ENCODE measurements at regions not wholly inside any gene's neighbourhood (a gene's known extent, or its start where the extent isn't known, plus 50 kb on each side); places are given as distances from the start of the nearest gene placed in this dataset.

DNA sequence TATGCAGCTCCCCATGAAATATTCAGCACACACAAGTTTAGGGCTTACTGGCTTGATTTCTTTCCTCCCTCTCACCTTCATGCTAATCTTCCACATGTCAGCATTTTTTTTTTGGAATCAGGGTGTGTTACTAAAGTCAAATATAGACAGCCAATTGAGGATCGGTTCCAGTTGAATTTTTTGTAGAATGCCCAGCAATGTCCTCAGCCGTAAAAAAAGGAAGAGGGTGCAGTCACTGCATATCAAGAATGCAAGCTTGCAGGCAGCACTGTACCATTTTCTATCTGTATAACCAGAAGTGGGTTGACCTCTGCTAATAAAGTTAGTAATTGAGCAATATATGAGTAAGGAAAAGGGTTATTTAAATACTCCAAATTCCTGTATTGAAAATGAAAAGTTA, 51.4 kb upstream of the CHMP2B start:
- DNase-seq, result no peak

DNA sequence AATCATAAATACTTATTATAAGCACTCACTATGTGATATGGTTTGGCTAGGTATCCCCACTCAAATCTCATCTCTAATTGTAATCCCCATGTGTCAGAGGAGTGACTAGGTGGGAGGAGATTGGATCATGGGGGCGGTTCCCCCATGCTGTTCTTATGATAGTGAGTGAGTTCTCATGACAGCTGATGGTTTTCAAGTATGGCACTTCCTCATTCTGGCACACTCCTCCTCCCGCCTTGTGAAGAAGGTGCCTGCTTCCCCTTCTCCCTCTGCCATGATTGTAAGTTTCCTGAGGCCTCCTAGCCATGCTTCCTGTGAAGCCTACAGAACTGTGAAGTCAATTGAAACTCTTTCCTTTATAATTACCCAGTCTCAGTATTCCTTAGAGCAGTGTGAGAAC, 53.3 kb upstream of the CHMP2B start:
- DNase-seq, result no peak

DNA sequence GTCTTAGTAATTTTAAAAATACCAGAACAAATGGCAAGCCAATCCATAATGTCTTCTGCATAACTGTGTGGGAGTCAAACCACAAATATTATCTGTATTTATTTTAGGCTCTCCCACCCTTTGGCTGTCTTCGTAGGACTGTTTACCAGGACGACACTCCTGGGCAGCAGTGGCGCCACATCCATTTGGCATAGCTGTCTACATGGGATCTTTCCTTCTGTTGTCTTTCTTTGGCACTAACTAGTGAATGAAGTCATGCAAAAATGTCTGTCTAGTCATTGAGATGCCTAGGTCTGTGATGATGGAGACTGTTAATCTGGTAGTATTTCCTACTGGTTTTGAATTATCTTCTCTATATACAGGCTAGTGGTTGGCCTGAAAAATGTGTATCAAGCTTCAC, 54.0 kb upstream of the CHMP2B start:
- DNase-seq, result no peak

DNA sequence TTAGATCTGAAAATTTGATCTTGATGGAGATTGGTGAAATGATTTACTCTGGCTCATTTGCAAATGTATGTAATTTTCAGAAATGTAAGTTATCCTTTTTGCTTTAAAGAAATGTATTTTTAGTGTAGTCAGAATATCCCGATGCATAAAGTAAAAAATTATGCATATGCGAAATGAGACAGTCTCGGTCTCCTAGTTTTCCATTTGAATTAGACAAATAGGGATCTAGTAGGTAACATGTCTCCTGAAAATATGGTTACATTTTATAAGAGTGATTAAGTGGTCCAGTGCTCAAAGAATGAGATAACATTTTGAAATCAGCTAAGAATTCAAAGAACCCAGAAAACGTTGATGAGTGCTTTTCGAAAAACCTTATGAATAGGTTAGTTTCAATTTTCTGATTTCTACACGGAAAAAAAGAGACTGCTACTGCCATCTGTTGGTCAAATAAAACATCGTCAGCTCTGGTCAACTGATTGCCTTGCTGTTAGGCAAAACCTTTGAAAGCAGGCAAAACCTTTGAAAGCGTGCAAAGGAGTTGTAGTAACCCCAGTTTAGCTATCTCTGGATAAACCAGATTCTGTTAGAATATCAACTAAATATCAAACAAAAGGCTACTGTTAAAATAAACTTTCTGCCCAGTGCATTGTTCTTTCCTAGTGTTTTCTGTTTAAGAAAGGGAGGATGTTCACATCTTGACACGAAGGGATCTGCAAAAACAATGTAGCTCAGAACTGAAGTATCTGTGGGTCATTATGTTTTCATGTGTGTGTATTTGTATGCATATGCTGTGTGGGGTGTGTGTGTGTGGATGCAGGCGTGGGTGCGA, 59.3 kb upstream of the CHMP2B start:
- DNase-seq, result peak in 15 of 56 donors; percentile 0 to 79 (median 12)

DNA sequence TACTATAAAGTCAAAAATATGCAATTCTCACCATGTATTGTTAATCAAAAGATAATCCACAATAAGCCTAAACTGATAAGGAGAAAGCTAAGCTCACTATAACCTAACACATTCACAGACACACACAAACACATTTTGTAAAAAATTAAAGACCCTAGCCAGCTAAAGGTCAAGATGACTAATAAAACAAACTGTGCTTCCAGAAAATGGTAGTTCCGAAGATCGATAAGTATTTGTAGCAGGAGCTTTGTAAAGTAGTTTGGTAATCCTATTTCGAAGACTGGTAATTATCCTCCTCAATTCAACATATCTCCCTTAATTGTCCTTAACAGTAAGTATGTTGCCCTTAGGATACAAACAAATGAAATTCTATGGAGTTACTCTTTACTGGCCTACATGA, 62.9 kb upstream of the CHMP2B start:
- DNase-seq, result no peak

DNA sequence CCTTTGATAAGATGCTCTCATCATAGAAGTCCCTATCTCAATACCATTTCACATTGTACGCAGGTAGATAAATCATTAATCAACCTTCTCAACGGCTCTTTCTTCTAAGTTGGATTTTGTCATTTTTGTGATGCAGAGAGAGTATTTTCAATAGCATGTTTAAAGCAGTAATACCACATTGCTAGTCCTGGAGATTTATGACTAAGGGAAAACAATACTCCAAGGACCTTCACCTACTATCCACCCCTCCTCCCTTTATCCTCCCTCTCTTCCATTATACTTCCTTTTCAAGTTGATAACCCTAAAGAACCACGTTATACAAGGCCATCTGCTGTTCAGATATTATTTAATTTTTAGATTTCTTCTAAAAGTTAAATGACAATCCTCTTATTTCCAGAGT, 65.3 kb upstream of the CHMP2B start:
- no peak for DNase-seq

DNA sequence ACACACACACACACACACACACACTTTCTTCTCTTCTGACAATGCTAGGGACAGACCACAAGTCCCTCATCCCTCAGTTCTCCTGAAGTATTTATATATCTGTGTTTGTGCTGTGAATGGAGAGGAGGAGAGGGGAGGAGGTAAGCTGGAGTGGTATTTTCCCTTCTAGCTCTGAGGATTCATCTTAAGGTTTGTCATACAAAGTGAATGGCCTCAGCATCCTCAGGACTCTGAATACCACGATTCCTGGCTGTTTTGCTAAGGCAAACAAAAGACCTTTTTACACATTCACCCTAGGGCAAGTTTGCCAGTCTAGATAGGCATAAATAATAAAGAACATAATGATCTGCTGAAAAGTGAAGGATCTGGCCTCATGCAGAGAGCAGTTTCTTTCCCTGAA, 65.7 kb upstream of the CHMP2B start:
- DNase-seq, result no peak

DNA sequence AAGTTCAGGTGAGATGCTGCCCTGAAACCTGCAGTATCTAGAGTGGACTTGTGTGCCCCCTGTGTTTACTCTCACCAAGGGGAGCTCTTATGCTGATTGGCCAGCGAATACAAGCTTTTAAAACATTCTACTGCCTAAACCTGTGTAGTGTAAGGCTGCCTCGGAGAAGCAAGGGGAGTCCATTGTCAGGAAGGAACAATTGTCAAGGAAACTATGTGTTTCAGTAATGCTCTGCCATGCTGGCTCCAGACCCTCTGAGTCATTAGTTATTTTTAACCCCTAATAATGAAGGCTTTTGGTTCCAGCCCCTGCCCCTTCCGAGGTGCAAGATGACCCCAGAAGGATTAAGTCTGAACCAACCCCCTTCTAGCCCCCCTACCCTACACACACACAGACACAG, 66.1 kb upstream of the CHMP2B start:
- no peak for DNase-seq

DNA sequence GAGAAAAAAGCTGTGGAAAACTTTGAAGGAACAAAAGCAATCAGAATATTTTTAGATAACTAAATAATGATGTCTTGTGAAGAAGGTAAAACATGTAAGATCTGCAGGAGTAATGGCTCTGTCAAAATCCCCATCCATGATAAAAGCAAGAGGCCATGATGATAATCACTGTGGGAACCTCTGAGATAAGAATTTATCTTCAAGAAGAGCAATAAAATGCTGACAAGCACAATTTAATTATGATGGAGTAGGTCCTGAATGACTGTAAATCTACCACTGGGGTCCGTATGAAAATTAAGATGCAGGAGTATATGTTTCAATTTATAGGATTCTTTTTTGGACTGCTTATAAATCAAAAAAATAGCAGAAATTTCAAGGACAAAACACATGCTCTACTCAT, 68.3 kb upstream of the CHMP2B start:
- no peak for DNase-seq

DNA sequence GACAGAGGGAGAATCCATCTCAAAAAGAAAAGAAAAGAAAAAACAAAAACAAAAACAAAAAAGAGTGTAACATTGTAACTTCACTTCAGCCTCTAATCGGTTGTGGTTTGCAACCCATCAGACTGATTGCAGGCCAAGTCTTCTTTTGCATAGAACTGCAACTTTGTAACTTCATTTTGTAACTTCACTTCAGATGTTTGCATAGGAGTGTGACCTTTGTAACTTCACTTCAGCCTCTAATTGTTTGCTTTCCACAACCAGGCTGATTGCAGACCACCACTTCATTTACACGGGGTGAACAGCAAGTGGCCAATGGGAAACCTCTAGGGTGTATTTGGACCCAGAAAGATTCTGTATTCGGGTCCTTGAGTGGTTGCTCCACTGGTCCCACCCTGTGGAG, 79.1 kb upstream of the CHMP2B start:
- no peak for DNase-seq

DNA sequence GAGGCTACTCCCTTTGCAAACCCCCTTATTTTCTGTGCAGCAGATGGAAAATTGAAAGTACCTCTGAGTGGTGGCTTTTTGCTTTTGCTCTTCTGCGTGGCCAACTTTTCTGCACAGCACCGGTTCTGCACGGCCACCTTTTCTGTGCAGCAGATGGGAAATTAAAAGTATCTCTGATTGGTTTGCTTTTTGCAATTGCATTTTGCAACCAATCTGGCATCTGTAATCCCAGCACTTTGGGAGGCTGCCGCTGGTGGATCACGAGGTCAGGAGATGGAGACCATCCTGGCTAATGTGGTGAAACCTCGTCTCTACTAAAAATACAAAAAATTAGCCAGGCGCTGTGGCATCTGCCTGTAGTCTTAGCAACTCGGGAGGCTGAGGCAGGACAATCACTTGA, 79.5 kb upstream of the CHMP2B start:
- DNase-seq, result no peak

DNA sequence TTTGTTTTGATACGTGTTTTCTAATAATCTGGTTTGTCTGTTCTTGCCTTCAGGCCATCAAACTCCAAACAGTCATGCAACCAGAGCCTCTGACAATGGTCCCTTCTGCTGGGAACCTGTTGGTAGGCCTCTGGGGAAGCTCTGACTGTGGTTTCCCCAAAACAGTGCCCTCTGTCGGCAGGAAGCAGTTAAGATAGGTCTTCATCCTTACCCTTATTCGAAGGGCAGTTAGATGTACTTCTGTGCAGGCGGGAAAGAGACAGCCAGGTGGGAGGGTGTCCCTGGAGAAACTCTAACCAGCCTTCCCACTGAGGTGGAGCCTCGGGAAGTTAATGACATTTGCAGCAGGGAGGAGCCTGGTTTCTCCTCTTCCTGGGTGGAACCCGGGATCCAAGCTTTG, 81.6 kb upstream of the CHMP2B start:
- DNase-seq, result peak in 6 of 56 donors; percentile 1 to 6 (median 2)

DNA sequence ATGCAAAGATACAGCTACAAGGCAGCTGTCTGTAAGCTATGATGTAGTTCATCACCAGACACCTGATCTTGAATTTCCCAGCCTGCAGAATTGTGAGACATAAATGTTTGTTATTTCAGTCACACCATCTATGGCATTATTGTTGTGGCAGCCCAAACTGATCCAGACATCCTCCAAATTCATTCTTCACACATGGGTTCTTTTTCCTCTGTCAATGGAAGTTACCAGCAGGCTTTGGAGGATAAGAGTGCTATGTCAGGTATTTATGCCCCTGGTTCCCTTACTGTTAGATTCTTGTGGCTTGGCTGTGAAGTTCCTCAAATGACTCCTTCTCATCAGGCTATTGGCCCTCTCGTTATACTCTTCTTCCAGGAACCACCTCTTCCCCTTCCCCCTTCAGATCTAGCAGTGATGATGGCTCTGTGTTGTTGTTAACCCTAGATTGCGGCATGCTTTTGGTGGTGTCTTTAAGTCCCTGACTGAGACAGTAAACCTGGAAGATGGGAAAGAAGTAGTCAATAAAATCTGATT, 91.0 kb upstream of the CHMP2B start:
- no peak for DNase-seq

DNA sequence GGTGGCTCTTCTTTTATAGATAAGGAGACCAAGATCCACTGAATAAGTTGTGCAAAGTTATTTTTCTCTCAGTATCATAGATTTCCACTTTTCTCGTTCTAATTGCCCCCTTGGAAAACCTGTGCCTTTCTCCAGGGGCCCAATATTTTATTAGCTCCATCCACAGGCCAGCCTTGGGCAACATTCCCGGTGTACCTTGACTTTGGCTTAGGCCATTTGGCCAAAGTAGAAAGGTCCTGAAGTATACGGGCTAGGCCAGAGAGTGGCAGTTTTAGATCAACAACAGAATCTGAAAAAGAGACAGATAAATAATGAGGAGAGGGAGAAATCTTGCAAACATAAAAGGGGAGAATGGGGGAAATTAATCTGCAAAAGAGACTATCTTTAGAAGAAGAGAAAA, 91.7 kb upstream of the CHMP2B start:
- no peak for DNase-seq

DNA sequence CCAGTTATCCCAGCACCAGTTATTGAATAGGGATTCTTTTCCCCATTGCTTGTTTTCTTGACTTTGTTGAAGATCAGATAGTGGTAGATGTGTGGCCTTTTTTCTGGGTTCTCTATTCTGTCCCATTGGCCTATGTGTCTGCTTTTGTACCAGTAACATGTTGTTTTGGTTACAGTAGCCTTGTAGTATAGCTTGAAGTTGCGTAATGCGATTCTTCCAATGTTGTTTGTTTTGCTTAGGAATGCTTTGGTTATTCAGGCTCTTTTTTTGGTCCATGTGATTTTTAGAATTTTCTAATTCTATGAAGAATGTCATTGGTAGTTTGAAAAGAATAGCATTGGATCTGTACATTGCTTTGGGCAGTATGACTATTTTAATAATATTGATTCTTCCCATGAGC, 94.3 kb upstream of the CHMP2B start:
- no peak for DNase-seq

DNA sequence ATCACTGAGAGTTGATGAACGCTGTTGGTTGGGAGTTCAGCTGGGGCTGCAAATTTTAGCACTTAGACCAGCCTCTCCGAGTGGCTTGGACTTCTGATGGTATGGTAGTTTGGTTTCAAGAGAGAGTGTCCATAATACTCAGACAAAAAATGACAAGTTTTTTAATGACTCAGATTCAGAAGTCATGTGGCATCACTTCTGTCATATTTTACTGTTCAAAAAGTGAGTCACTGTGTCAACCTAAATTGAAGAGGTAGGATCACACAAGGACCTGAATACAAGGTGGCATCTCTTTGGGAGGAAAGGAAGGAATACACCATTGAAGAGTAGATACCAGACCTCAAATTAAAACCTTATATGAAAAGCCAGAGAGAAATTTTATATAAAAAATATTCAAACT, 99.1 kb upstream of the CHMP2B start:
- no peak for DNase-seq

DNA sequence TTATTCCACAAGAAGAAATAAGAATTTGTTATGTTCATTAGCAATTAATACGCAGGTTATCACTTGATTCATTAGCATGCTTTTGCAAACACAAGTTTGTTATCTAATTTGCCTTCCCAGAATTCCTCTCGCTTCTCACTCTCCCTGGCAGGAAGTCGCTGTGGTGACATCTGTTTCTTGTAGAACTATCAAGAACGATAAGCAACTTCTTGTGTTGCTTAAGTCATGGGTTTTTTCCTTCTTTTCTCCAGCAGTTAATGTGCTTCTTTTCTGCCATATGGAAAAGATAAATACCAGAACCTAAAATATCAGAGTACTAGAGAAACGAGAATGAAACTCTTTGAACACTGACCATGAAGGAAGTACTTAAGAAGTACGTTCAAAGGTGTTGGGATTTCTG, 99.8 kb upstream of the CHMP2B start:
- DNase-seq, result no peak

DNA sequence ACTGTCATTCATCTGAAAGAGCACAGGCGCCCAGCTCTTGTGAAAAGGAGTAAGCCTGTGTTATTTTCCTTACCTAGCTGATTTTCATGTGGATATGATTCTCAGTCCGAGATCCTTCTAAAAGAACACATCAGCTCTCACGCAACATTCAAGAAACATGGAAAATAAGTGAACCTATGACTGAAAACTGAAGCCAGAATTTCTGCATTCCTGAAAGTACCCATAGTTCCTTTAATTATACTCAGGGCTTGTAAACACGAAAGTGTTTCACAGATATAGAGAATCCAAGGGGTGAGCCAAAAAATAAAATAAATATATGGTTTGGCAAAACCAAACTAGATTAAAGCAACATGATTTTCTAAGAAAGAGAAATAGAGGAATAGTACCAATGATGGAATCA, 100.8 kb upstream of the CHMP2B start:
- no peak for DNase-seq

DNA sequence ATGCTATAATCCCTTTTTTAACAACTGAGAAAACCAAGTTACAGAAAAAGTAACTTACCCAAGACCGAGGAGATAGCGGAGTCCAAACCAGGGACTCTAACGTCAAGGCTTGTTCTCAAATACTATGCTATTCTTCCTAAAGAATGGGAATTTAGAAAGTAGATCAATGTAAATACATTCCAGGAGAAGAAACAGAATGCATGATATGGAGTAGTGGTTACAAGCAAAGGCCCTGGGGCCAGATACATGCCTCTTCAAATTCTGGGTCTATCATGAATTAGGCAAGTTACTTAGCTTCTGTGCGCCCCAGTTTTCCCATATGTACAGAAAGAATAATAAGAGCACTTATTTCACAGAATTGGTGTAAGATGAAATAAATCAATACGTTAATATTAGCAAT, 102.0 kb upstream of the CHMP2B start:
- DNase-seq, result no peak

DNA sequence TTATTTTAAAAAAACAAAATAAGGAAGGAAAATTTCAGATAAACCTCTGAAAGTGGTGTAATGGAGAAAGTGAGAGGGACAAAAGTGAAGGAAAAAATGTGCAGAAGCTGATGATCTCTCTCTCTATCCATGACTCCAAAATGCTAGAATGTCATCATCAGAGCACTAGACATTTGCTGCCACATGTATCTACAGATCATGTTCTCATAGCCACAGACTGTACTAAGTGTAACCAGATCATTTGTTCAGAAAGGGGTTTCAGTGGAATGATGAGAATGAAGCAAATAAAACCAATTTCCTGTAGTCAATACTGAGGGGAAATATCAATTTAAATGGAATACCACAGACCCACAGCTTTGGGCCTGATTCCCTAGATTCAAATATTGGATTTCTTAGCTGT, 104.3 kb upstream of the CHMP2B start:
- no peak for DNase-seq

DNA sequence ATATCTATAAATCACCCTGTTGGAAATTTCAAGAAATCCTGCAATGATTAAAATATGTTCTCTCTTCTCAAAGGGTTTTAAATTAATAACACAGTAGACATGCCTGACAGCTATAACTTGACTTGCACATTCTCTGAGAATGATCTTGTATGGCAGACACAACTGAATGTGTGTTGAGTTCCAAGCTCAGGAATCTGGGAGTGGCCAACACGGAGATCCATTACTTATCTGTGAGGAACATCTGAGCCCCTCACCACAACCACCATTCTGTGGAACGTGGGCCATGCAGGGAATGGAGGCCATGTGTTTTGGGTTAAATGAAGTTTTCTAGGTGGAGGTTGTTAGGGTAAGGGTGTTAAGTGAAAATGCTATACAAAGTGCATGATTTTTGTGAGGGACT, 105.3 kb upstream of the CHMP2B start:
- no peak for DNase-seq

DNA sequence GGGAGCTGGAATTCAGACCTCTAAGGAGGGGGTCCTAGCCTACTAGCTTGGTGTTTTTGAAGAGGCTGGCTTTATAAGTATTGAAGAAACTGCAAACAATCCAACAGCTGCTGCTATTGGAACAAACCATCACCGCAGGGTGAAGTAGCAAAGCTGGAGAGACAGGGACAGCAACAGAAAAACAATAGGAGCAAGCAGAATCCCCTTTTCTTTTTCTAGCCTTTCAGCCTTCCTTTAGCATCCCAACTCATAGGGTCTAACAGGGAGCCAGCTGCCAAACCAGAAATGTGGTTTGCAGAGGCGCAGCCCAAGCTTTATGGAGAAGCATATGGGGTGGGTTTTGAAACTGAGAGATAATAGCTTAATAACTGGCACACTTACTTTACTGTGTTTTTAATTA, 106.2 kb upstream of the CHMP2B start:
- no peak for DNase-seq

DNA sequence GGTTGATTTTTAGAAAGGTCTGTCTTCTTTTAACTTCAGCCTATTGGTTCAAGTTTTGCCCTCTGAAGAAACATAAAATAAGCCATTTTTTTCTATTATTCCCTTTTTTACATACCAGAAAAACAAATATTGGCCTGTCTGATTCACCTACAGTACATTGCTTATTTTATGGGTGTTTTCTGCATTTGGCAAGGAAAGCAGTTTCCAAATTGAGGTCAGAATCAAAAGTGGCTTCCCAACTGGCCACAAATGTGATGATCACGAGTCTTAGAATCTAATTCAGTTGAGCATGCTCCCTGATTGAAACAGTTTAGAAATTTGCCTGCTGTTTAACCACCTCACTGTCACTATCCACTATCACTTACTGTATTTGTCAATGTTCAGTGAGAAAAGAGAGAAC, 106.9 kb upstream of the CHMP2B start:
- DNase-seq, result no peak

DNA sequence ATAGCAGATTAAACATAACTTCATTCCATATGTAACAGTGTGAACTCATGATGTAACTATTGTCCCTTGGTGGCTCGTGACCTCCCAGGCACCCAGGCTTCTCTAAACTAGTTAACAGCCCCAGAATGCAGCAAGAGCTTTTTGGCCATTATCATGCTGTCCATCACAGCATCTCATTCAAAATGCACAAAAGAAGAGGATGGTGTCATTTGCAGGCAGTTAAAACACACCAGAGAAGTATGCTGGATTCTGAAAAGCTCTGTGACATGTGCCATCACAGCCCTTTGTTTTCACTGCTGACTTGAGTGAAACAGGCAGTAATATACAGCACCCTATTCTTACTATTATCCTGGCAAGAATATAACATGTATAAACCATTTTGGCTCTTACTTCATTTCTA, 117.6 kb upstream of the CHMP2B start:
- DNase-seq, result no peak

Measured in amygdala (tissue), 56 donors.